Mesothelial cell of epicardium (in vitro differentiated cells): ENCODE measurements at regions not wholly inside any gene's neighbourhood (a gene's known extent, or its start where the extent isn't known, plus 50 kb on each side); places are given as distances from the start of the nearest gene placed in this dataset.

Experiments
- DNase-seq, 2 experiments: peaks; one replicate each; pipeline ENCODE4 v3.0.0; 2021; ENCODE audit warnings: low spot score in 2 of 2; ENCODE audit not compliant: unreplicated experiment in 2 of 2
- H3K27ac Mint-ChIP-seq: 2 replicates; pipeline ENCODE4 v1.8.0; 2021; ENCODE audit warnings: mixed read lengths
- H3K27me3 Mint-ChIP-seq: 2 replicates; pipeline ENCODE4 v1.8.0; 2021; ENCODE audit warnings: low read depth, mixed read lengths
- H3K36me3 Mint-ChIP-seq: 2 replicates; pipeline ENCODE4 v1.8.0; 2021; ENCODE audit warnings: mixed read lengths
- H3K4me1 Mint-ChIP-seq: 2 replicates; pipeline ENCODE4 v1.8.0; 2021; ENCODE audit warnings: mixed read lengths
- H3K4me3 Mint-ChIP-seq: 2 replicates; pipeline ENCODE4 v1.8.0; 2021; ENCODE audit warnings: mild to moderate bottlenecking, moderate library complexity, mixed read lengths
- H3K9me3 Mint-ChIP-seq: 2 replicates; pipeline ENCODE4 v1.8.0; 2021; ENCODE audit warnings: mixed read lengths
- TF ChIP-seq, protein P1 (sequence below): fragments of 200-600 bp; sonication (generic); IDR thresholded peaks from one replicate; pipeline ENCODE4 v1.5.0; 2021; ENCODE audit warnings: antibody characterized with exemption; ENCODE audit not compliant: unreplicated experiment

DNA sequence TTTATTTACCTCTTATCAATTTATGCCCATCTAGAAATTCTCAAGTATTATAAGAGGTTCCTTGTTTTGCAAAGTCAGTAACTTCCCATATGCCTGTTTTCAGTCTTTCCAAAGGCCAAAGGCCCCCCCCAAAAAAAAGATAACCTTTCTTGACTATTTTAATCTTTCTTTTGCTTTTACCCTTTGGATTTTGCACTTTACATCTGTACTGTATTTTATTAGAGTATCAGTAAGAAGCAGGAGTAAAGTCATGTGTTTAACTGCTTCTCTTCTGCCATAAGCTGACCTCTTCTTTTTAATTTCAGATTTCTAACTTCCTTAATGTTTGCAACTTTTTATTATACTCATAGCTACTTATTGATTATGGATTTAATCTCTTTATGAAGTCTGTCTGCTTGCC is 716.4 kb upstream of the NOVA1 start:
- peaks cover 25% of the 10 kb centered on the region for H3K9me3 Mint-ChIP-seq

DNA sequence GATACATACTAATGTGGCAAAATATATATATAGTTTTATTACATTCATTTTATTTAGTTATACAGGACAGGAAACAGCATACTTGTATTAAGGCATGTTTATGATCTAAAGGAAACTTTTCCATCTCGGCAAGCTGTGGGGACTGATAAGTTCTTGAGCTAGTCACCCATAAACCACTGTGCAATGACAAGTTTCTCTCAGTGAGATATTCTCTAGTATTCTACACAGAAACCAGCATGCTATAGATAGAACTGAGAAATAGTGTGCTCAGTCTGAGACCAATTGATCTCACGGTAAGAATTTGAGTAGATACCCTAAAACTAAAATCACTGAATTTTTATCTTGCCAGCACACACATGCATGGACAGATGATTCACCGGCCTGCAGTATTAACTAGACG is 717.6 kb upstream of the NOVA1 start:
- Mint-ChIP-seq H3K4me1 (peaks cover 10% of the 10 kb centered on the region), H3K27ac (no peak overlapping the region), H3K36me3 (no peaks in the 10 kb centered on the region), H3K27me3 (no peaks in the 10 kb centered on the region), H3K4me3 (no peak overlapping the region), H3K9me3 (peaks cover 16% of the 10 kb centered on the region)
- TF ChIP-seq, protein P1, sequence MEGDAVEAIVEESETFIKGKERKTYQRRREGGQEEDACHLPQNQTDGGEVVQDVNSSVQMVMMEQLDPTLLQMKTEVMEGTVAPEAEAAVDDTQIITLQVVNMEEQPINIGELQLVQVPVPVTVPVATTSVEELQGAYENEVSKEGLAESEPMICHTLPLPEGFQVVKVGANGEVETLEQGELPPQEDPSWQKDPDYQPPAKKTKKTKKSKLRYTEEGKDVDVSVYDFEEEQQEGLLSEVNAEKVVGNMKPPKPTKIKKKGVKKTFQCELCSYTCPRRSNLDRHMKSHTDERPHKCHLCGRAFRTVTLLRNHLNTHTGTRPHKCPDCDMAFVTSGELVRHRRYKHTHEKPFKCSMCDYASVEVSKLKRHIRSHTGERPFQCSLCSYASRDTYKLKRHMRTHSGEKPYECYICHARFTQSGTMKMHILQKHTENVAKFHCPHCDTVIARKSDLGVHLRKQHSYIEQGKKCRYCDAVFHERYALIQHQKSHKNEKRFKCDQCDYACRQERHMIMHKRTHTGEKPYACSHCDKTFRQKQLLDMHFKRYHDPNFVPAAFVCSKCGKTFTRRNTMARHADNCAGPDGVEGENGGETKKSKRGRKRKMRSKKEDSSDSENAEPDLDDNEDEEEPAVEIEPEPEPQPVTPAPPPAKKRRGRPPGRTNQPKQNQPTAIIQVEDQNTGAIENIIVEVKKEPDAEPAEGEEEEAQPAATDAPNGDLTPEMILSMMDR, result no peak
- no peak for DNase-seq

More for the DNA sequence above, 716.4 kb upstream of the NOVA1 start:
- no peak overlapping the region for H3K4me3 Mint-ChIP-seq
- peaks cover 1% of the 10 kb centered on the region for H3K36me3 Mint-ChIP-seq
- no peaks in the 10 kb centered on the region for H3K27me3 Mint-ChIP-seq
- no peak overlapping the region for H3K27ac Mint-ChIP-seq
- TF ChIP-seq, protein P1, result no peak
- DNase-seq, result no peak
- peaks cover 4% of the 10 kb centered on the region for H3K4me1 Mint-ChIP-seq

GRCh38 chr14:27315947-27316346 is 718.1 kb upstream of the NOVA1 start:
- H3K27ac Mint-ChIP-seq, result no peak overlapping the region
- peaks cover 12% of the 10 kb centered on the region for H3K9me3 Mint-ChIP-seq
- no peak for DNase-seq
- TF ChIP-seq, protein P1, result no peak
- no peaks in the 10 kb centered on the region for H3K27me3 Mint-ChIP-seq
- H3K36me3 Mint-ChIP-seq, result no peaks in the 10 kb centered on the region
- peaks cover 10% of the 10 kb centered on the region for H3K4me1 Mint-ChIP-seq
- H3K4me3 Mint-ChIP-seq, result no peak overlapping the region

GRCh38 chr14:27318774-27319420 is 721.1 kb upstream of the NOVA1 start:
- H3K36me3 Mint-ChIP-seq, result peaks cover 9% of the 10 kb centered on the region
- no peak for DNase-seq
- H3K27ac Mint-ChIP-seq, result peak overlapping the region; percentile 50
- H3K4me3 Mint-ChIP-seq, result no peak overlapping the region
- no peaks in the 10 kb centered on the region for H3K27me3 Mint-ChIP-seq
- TF ChIP-seq, protein P1, result no peak
- peaks cover 14% of the 10 kb centered on the region for H3K9me3 Mint-ChIP-seq
- peaks cover 10% of the 10 kb centered on the region for H3K4me1 Mint-ChIP-seq

DNA sequence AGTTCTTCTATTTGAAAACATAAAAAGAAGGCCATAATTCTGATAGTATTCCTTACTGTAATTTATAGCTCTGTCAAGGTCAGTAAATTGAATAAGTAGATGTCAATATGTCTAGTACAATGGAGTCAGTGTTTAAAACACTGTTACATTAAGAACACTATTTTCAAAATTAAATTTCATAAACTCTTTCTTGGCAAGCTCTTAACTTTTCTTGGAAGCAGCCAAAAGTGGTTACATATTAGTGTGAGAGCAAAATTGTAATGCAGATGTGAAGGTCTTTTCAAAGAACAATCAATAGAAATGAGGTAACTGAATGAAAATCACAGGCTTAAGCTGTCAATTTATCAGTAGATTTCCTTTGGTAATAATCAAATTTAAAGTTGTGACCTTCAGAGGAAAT is 722.4 kb upstream of the NOVA1 start:
- no peak for DNase-seq
- no peaks in the 10 kb centered on the region for H3K27me3 Mint-ChIP-seq
- H3K9me3 Mint-ChIP-seq, result peaks cover 14% of the 10 kb centered on the region
- H3K4me3 Mint-ChIP-seq, result no peak overlapping the region
- H3K4me1 Mint-ChIP-seq, result peaks cover 10% of the 10 kb centered on the region
- TF ChIP-seq, protein P1, result no peak
- H3K36me3 Mint-ChIP-seq, result peaks cover 9% of the 10 kb centered on the region
- H3K27ac Mint-ChIP-seq, result no peak overlapping the region
